ENCODE measurements at regions not wholly inside any gene's neighbourhood (a gene's known extent, or its start where the extent isn't known, plus 50 kb on each side); places are given as distances from the start of the nearest gene placed in this dataset.
"Not testable (repeated sequence)": the region's sequence is repeated elsewhere in the genome, so short reads cannot be mapped to it uniquely, and the experiment has no call there.

GRCh38 chr17:71464751-71465150 lies 656.1 kb upstream of the SOX9 start:
- no peak for DNase-seq

GRCh38 chr17:71467719-71468118 lies 653.1 kb upstream of the SOX9 start:
- DNase-seq = no peak

GRCh38 chr17:71470062-71470461 lies 650.8 kb upstream of the SOX9 start:
- DNase-seq = no peak

- no peak for DNase-seq
These were observed 647.7 kb upstream of the SOX9 start for GRCh38 chr17:71472809-71473789.

DNA sequence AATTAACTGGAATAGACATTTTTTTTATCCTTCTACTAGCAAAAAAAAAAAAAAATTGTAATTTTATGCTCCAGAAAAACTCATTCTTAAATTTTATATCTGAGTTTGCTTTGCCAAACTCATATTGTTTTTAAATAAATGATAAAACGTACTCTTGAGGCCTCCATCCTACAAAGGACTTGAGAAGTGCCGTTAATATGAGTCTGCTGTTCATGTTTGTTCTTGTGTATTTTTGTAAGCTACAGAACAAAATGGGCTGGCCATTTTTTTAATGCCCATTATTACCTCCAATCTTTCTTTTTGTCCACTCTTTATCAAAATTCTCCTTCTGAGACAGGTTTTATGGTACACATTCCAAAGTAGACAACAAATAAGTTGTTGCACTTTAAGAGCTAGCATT lies 643.5 kb upstream of the SOX9 start:
- no peak for DNase-seq

DNA sequence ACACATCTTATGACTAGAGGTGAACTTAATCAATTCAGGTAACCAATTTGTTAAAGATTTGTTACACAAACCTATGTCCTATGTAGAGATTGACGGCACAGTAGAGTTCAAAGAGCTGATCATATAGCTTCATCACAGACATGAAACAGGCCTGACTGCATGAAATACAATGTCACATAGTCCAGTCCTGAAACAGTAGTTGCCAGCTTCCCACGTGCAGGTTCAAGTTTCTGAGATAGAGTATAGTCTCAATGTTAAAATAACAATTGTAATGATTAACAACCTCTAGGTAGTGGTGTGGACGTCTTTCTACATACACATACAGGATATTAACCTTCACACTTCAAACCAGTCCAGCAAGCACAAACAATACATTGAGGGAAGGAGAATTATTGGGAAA lies 640.7 kb upstream of the SOX9 start:
- DNase-seq = no peak

- no peak for DNase-seq
These were observed 638.2 kb upstream of the SOX9 start for GRCh38 chr17:71482625-71483024.

DNA sequence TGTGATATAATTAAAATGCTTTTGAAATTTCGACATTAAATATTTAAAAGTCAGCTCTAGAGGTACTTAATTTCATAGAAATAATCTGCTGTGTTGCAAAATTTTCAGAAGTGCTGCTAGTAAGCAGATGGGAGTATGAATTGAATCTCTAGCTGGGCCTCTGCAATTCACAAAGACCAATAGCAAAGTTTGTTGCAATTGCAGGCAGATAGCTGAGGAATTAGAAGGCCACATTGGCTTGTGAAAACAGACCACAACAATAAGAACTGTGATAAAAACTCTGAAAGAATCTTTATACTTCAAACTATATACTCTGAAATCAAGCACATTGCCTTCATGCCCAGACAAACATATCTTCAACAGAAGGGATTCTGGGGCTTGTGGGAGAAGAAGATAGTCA lies 636.3 kb upstream of the SOX9 start:
- no peak for DNase-seq

GRCh38 chr17:71485426-71485825 lies 635.4 kb upstream of the SOX9 start:
- DNase-seq = no peak

DNA sequence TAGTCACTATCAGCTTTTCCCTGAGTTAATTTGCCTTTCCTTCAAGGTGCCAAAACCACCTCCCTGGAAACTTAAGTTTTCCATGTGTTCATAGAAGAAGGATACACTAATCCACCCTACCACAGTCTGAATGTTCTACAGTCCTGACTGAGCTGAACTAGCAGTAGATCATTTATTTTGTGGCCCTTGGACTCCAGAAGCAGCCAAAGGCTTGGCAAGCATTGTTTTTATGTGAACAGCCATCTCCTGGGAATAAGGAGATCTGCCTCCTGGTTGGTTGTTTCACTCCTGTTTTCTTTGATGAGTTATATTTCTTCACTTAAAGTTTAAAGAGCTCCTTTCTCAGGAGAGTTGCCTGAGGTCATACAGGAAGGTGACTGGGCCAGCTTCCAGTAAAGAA lies 634.6 kb upstream of the SOX9 start:
- no peak for DNase-seq

DNA sequence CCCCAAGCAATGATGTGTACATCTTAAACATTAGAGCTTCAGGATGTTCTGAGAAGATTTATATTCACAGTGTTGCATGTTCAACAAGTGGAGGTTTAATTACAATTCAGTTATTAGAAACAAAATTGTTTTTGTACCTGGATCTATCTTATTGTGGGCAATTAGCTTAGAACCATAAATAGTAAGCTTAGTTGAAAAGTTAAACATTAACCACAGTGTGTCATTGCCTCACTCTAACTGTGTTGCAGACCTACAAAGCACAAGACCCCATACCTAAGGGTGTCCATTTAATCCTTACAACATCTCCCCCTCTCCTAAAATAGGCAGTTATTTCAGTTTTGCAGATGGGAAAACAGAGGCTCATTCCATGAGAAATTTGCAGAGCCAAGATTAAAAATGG lies 632.0 kb upstream of the SOX9 start:
- DNase-seq = no peak

DNA sequence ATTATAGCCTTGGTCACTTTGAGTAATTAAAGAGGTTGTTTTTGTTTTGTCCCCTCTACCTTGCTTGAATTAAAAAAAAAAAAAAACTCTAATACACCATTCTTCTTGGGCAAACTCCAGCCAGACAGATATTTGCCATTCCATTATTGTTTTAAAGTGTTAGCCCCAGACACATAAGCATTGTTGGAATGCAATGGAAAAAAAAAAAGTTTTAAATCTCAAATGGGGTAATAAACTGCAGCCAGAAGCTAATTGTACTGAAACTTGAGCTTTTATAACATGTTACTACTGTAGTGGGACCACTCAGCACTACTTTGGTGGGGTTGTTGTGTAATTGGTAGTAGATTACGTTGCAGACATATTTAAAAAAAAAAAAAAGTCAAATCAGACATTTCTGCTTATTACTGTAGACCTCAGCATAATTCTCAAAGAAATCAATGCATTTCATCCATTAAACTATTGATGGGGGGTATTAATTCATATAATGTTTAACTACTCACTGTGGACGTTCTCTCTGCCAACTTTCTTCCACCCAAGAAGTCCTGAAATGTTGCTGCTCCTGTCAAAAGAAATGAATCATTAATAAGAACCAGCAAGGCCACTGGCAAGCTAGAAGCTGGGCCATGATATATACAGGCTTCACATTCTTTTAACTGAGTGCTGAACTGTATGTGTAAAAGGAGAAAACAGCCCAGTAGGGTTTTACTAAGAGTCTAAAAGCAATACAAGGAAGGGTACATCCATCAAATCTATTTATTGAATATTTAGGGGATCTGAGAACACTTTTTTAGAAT lies 626.6 kb upstream of the SOX9 start:
- no peak for DNase-seq

DNA sequence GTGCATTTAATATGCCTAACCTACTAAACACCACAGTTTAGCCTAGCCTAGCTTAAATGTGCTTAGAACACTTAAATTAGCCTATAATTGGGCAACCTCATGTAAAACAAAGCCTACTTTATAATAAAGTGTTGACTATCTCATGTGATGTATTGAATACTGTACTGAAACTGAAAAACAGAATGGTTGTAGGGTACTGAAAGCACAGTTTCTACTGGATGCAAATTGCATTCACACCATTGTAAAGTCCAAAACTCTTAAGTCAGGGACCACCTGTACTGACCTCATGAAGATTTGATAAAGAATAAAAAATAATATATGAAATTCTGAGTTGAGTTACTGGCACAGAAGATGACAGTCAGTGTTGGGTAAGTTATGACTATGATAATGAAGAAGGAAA lies 625.4 kb upstream of the SOX9 start:
- DNase-seq = no peak

- DNase-seq = no peak
These were observed 624.3 kb upstream of the SOX9 start for GRCh38 chr17:71496552-71496951.

DNA sequence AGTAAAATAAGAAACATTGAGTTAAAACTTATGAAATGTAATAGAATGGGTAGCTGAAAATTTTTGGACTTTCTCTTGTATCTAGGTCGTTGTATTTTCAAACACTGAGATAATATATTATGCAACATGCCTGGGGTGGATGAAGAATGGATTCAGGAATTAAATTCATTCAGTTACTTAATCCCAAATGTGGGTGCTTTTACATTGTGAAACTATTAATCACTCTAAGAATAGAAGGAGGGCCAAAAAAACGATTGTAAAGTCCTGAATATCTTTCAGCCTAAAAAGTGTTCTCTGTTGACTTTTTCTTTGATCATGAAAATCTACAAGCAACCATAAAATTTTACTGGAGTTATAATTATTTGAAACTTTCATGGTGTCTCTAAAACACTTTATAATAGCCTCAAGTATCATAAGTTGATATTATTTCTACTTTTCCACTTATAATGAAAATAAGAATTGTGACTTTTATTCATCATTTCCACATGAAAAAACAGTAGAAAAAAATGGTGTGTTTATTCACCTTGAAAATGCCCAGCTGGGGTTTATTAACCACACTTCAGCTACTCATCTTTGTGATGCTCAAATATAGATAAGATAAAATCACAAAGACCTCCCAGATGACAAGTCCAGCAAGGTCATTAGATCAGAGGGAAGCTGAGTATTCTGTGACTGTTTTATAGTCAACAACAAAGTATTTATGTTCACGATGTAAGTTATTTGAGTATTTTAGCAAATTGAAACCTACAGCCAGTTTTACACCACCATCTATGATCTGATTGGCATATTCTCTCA lies 619.9 kb upstream of the SOX9 start:
- no peak for DNase-seq

- no peak for DNase-seq
These were observed 619.1 kb upstream of the SOX9 start for GRCh38 chr17:71501711-71502110.

GRCh38 chr17:71502443-71502842 lies 618.4 kb upstream of the SOX9 start:
- no peak for DNase-seq

DNA sequence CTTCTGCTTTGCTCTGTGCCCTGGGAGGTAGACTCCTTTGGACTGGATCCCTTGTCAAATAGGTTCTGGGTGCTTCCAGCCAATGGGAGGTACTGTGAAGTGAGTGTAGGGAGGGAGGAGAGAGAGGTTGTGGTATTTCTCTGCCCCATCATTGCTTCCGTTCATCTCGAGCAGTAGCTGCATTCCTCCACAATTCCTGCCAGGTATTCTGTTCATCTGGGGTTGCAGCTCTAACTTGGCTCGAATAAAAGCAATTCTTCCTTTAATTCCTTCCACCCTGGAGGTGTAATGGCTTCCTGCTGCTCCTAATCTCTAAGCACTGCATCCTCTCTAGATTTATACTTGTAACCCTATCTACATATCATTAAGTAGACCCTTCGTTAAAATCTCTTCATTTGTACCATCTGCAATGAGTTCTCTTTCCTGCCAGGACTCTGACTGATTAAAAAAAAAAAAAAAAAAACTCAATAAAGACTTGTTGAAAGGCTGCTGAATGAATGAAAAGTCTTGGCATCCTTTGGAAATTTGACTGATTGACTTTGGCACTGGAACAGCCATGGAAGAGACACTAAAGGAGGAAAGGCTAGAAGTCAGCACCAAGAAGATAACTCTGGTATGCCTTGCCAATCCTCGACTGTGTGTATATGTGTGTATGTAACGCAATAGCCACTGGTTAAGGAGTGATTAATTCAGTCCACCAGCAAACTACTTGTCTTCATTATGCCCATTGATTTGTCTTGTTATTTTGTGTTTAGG lies 616.9 kb upstream of the SOX9 start:
- DNase-seq = no peak

- no peak for DNase-seq
These were observed 615.6 kb upstream of the SOX9 start for GRCh38 chr17:71505200-71505599.

GRCh38 chr17:71505981-71506380 lies 614.8 kb upstream of the SOX9 start:
- DNase-seq = no peak

GRCh38 chr17:71511266-71511995 lies 609.4 kb upstream of the SOX9 start:
- DNase-seq = no peak

DNA sequence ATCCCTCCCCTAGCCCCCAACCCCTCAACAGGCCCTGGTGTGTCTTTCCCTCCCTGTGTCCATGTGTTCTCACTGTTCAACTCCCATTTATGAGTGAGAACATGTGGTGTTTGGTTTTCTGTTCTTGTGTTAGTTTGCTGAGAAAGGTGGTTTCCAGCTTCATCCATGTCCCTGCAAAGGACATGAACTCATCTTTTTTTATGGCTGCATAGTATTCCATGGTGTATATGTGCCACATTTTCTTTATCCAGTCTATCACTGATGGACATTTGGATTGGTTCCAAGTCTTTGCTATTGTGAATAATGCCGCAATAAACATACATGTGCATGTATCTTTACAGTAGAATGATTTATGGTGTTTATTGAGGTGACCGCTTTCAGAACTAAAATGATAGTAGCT lies 607.1 kb upstream of the SOX9 start:
- DNase-seq = not testable (repeated sequence)
